D721Med (cell line): ENCODE measurements at regions not wholly inside any gene's neighbourhood (a gene's known extent, or its start where the extent isn't known, plus 50 kb on each side); places are given as distances from the start of the nearest gene placed in this dataset.

Experiments used
- DNase-seq: peaks from one replicate; pipeline ENCODE4 v3.0.0; 2011; ENCODE audit warnings: low spot score; ENCODE audit not compliant: insufficient read length
- FAIRE-seq: peaks from 2 replicates; lab custom pipeline; 2011; peaks lifted over from hg19 to GRCh38; lab: Jason Lieb, UNC
- TF ChIP-seq, protein P1 (sequence below): IDR thresholded peaks from 2 replicates; pipeline ENCODE4 v1.5.1; 2012; ENCODE audit warnings: mild to moderate bottlenecking, control low read depth; ENCODE audit not compliant: insufficient read depth; ENCODE audit errors: missing control alignments

DNA sequence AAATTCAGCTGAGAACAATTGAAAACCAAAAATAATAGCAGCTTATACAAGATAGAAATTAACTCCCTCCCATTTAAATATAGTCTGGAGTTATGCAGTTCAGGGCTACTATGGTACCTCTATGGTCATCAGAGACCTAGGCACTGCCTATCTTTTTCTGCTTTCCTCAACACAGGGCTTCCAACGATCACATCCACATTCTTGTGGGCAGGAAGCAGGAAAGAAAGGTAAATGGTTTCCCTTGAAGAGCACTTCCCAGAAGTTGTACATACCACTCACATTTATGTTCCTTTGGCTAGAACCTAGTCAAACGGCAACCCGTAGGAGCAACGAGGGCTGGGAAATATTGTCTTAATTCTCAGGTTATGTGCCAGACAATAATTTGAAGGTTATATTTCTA is 197.7 kb upstream of the PRICKLE2 start:
- DNase-seq, result no peak
- FAIRE-seq, result no peak
- TF ChIP-seq, protein P1, sequence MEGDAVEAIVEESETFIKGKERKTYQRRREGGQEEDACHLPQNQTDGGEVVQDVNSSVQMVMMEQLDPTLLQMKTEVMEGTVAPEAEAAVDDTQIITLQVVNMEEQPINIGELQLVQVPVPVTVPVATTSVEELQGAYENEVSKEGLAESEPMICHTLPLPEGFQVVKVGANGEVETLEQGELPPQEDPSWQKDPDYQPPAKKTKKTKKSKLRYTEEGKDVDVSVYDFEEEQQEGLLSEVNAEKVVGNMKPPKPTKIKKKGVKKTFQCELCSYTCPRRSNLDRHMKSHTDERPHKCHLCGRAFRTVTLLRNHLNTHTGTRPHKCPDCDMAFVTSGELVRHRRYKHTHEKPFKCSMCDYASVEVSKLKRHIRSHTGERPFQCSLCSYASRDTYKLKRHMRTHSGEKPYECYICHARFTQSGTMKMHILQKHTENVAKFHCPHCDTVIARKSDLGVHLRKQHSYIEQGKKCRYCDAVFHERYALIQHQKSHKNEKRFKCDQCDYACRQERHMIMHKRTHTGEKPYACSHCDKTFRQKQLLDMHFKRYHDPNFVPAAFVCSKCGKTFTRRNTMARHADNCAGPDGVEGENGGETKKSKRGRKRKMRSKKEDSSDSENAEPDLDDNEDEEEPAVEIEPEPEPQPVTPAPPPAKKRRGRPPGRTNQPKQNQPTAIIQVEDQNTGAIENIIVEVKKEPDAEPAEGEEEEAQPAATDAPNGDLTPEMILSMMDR, result no peak

DNA sequence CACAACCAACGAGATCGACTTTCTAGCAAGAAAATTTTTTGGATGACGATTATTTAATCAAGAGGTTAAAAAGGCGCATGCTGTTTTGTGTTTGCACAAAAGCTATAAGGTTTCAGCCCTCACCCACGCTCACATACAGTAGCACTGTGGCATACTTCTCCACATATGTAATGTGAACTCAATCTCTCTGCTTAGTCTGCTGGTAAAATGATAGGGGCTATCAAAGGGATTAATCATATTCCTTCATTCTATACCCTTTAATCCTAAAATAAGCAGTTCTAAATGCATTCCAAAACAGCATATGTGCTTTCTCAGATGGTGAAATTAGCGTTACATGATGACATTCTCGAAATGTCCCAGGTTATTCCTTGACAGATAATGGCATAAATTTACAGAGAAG is 196.9 kb upstream of the PRICKLE2 start:
- DNase-seq (no peak), FAIRE-seq (peak; percentile 67)
- TF ChIP-seq, protein P1, result no peak

GRCh38 chr3:64417816-64418215 is 192.6 kb upstream of the PRICKLE2 start:
- TF ChIP-seq, protein P1, result no peak
- FAIRE-seq (peak; percentile 44), DNase-seq (no peak)

- DNase-seq, result no peak
Observed at GRCh38 chr3:64414043-64414442, 188.8 kb upstream of the PRICKLE2 start.

GRCh38 chr3:64411101-64411500 is 185.8 kb upstream of the PRICKLE2 start:
- DNase-seq, result no peak
- TF ChIP-seq, protein P1, result no peak
- no peak for FAIRE-seq

More at GRCh38 chr3:64414043-64414442, 188.8 kb upstream of the PRICKLE2 start:
- no peak for FAIRE-seq
- TF ChIP-seq, protein P1, result no peak

DNA sequence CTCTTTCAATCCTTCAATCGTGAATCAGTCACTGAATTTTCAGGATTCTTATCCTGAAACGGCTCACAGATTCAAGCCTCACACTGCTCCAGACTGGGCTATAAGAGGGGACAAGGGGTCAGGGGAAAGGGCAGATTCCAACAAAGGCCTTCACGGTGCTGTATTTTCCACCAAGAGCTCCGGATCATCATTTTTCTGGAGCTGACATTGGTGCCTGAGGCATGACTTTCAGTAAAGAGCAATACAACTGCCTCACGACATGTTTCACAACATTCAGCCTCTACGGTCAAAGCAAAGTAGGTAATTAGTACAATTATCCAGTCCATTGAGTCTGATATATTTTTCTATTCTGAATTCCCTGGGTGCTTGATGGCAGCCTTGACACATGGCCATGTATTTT is 185.0 kb upstream of the PRICKLE2 start:
- DNase-seq (no peak), FAIRE-seq (no peak)
- TF ChIP-seq, protein P1, result no peak

DNA sequence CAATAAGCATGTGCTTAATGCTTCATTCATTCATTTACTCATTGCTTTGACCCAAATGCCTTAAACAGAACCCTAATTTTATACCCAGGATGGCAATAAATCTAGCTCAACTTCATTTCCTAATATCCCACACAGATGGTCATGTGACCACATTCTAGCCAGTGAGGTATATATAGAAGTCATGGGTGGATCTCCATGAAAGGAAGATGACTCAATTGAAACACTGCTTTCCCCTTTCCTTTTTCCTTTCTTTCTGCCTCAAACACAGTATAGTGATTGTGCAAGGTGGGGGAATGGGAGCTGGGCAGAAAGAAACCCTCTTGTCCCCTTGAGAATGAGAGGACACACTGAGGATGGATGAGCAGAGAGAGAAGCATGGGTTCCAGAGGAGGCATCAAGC is 183.5 kb upstream of the PRICKLE2 start:
- no peak for FAIRE-seq
- no peak for DNase-seq
- TF ChIP-seq, protein P1, result no peak
